Osteocyte (in vitro differentiated cells): ENCODE measurements at regions not wholly inside any gene's neighbourhood (a gene's known extent, or its start where the extent isn't known, plus 50 kb on each side); places are given as distances from the start of the nearest gene placed in this dataset.
"Not testable (repeated sequence)": the region's sequence is repeated elsewhere in the genome, so short reads cannot be mapped to it uniquely, and the experiment has no call there.

Experiments used
- DNase-seq: peaks from one replicate; pipeline ENCODE4 v3.0.0; 2021; ENCODE audit warnings: mixed read lengths; ENCODE audit not compliant: unreplicated experiment; ENCODE audit errors: extremely low spot score
- H3K27ac Mint-ChIP-seq: one replicate; pipeline ENCODE4 v1.8.0; 2021; ENCODE audit warnings: mild to moderate bottlenecking, mixed read lengths; ENCODE audit not compliant: unreplicated experiment
- H3K27me3 Mint-ChIP-seq: one replicate; pipeline ENCODE4 v1.8.0; 2021; ENCODE audit warnings: mixed read lengths; ENCODE audit not compliant: unreplicated experiment
- H3K36me3 Mint-ChIP-seq: one replicate; pipeline ENCODE4 v1.8.0; 2021; ENCODE audit warnings: mixed read lengths; ENCODE audit not compliant: unreplicated experiment
- H3K4me1 Mint-ChIP-seq: one replicate; pipeline ENCODE4 v1.8.0; 2021; ENCODE audit warnings: mixed read lengths; ENCODE audit not compliant: unreplicated experiment
- H3K4me3 Mint-ChIP-seq: one replicate; pipeline ENCODE4 v1.8.0; 2021; ENCODE audit warnings: mild to moderate bottlenecking, moderate library complexity, mixed read lengths; ENCODE audit not compliant: unreplicated experiment
- H3K9me3 Mint-ChIP-seq: one replicate; pipeline ENCODE4 v1.8.0; 2021; ENCODE audit warnings: mixed read lengths; ENCODE audit not compliant: unreplicated experiment
- CTCF ChIP-seq: fragments of 200-600 bp; sonication (generic); IDR thresholded peaks from 2 replicates; pipeline ENCODE4 v1.5.0; 2021; ENCODE audit warnings: antibody characterized with exemption, mild to moderate bottlenecking, moderate library complexity

- DNase-seq = no peak
Observed at GRCh38 chr5:99054972-99055371, 126.2 kb upstream of the CHD1 start.

GRCh38 chr5:99045871-99046270 lies 117.1 kb upstream of the CHD1 start:
- Mint-ChIP-seq H3K4me3 (no peak overlapping the region), H3K36me3 (no peaks in the 10 kb centered on the region), H3K9me3 (peaks cover 16% of the 10 kb centered on the region), H3K27me3 (peaks cover 8% of the 10 kb centered on the region), H3K27ac (no peak overlapping the region), H3K4me1 (no peaks in the 10 kb centered on the region)
- no peak for TF ChIP-seq CTCF
- DNase-seq = no peak

More at GRCh38 chr5:99054972-99055371, 126.2 kb upstream of the CHD1 start:
- TF ChIP-seq CTCF = no peak
- Mint-ChIP-seq H3K27me3 (peaks cover 12% of the 10 kb centered on the region), H3K4me1 (no peaks in the 10 kb centered on the region), H3K9me3 (no peaks in the 10 kb centered on the region), H3K36me3 (no peaks in the 10 kb centered on the region), H3K4me3 (no peak overlapping the region), H3K27ac (no peak overlapping the region)

- H3K9me3 Mint-ChIP-seq = peaks cover 30% of the 10 kb centered on the region
- not testable (repeated sequence) for H3K27ac Mint-ChIP-seq, H3K36me3 Mint-ChIP-seq, H3K27me3 Mint-ChIP-seq, H3K4me1 Mint-ChIP-seq, DNase-seq, H3K4me3 Mint-ChIP-seq
Observed at GRCh38 chr5:99043257-99043656, 114.5 kb upstream of the CHD1 start.

GRCh38 chr5:99037668-99038067 lies 108.9 kb upstream of the CHD1 start:
- Mint-ChIP-seq H3K36me3 (peaks cover 4% of the 10 kb centered on the region), H3K4me1 (peaks cover 10% of the 10 kb centered on the region), H3K27ac (no peak overlapping the region), H3K4me3 (no peak overlapping the region), H3K27me3 (no peaks in the 10 kb centered on the region), H3K9me3 (peaks cover 31% of the 10 kb centered on the region)
- DNase-seq = no peak
- TF ChIP-seq CTCF = no peak

GRCh38 chr5:99035942-99036341 lies 107.1 kb upstream of the CHD1 start:
- H3K4me1 Mint-ChIP-seq = peaks cover 14% of the 10 kb centered on the region
- H3K36me3 Mint-ChIP-seq = peaks cover 4% of the 10 kb centered on the region
- no peak for DNase-seq
- peaks cover 15% of the 10 kb centered on the region for H3K9me3 Mint-ChIP-seq
- TF ChIP-seq CTCF = no peak
- no peaks in the 10 kb centered on the region for H3K27me3 Mint-ChIP-seq
- no peak overlapping the region for H3K27ac Mint-ChIP-seq
- no peak overlapping the region for H3K4me3 Mint-ChIP-seq

- peaks cover 14% of the 10 kb centered on the region for H3K4me1 Mint-ChIP-seq
- DNase-seq = no peak
- no peak overlapping the region for H3K4me3 Mint-ChIP-seq
- no peak overlapping the region for H3K27ac Mint-ChIP-seq
- no peaks in the 10 kb centered on the region for H3K27me3 Mint-ChIP-seq
- no peak for TF ChIP-seq CTCF
- H3K36me3 Mint-ChIP-seq = no peaks in the 10 kb centered on the region
- H3K9me3 Mint-ChIP-seq = peaks cover 9% of the 10 kb centered on the region
Observed at GRCh38 chr5:99034336-99034735, 105.5 kb upstream of the CHD1 start.
